ENCODE measurements at regions not wholly inside any gene's neighbourhood (a gene's known extent, or its start where the extent isn't known, plus 50 kb on each side); places are given as distances from the start of the nearest gene placed in this dataset.
"Not testable (repeated sequence)": the region's sequence is repeated elsewhere in the genome, so short reads cannot be mapped to it uniquely, and the experiment has no call there.

DNA sequence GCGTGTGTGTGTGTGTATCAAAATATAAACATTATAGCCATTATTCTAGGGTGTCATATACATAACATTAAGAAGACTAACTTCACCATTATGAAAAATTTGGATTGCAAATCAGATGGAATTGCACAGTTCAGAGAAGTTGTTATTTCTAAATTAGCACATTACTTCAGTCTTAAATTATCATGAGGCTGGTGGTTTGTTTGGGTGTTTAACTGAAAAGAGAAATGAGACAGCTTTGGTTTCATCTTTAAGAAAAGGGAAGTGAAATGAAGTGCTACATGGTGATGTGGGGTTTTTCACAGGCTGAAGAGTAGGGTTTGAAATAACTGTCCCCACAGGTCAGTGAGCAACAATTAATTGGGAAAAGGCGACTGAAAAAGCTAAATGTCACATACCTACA, 161.2 kb upstream of the XIRP2 start:
- DNase-seq: no peak

DNA sequence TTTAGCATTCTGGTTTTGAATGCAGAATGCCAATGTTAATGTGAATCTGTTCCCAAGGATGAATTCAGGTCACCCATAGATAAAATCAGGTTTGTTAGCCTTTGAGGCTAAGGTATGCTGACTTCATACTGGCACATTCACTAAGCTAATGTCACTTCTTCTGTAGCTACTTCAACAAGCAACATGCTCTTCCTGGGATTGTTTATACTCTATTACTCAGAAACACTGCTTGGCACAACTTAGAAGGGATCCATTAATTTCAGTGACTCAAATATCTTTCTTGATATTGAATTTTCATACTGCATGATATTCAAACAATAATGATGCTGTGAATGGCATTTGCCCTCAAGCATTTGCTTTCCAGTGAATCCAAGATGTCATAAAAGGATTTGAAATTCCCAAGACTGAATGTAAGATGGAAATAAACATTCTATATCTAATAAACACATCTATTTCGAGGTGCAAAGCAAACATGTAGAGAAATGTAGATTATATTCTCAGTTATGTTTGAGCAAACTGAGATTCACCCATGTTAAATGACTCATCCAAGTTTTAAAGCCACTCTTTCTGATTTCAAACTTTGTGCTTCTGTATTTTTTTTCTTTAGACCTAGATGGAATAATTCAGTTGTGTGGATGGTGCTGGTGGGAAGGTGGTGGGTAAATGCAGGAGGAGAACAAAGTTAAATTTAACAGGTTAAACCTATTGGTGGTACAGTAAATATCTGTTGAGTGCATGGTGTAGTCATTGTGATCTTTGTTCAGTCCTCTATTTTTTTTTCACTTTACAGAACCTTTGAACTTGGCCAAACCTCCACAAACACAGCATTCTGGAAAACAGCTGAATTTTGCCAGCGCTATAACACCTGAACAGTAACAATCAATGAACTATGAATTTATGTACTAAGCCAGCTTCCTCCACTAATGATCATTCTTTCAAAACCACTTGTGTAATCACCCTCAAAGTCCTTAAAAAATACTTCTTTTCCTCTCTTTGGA, 162.1 kb upstream of the XIRP2 start:
- no peak for DNase-seq

DNA sequence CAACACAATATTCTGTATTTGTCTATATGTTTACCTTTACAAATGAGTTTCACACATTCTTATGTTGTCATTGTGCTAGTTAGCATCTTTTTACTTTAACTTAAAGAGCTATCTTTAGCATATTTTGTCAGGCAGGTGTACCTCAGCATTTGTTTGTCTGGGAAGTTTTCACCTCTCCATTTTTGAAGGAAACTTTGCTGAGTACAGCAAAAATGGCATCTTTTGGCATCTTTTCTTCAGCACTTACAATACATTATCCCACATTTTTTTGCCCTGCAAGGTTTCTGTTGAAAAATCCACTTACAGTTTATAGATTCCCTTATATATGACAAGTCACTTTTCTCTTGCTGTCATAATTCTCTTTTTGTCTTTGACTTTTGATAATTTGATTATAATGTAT, 171.3 kb upstream of the XIRP2 start:
- DNase-seq: no peak

DNA sequence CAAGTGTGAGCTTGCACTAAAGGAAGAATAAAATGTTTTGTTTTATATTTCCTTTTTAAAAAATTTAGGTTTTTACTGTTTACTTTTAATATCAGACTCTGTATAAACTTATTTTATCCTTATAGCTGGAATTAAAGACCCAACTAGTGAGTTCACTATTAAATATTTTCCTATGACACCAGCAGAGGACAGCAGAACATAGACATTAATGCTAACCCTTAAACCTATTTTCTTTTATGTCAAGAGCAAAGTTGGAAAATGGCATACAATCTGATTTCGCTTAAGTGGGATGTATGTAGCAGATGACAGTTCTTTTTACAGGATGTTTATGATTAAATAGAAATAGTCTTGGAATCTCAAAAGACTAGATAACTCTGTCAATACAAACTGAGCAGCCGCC, 188.2 kb upstream of the XIRP2 start:
- DNase-seq: no peak

DNA sequence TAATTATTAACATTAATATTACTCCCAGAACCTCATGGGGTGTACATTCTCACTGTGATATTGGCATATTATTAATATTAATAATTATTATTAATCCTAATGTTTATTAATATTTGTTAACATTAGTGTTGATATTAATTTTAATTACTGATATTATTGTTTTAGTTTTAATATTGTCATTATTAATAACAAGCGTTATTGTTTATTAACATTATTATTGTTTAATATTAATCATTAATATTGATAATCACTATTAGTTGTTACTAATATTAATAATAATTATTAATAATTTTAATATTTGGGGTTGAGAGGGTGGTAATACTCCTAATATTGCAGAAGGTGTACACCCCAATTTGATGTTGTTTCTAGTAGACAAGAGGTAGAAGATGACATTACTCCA, 193.1 kb upstream of the XIRP2 start:
- DNase-seq: no peak

DNA sequence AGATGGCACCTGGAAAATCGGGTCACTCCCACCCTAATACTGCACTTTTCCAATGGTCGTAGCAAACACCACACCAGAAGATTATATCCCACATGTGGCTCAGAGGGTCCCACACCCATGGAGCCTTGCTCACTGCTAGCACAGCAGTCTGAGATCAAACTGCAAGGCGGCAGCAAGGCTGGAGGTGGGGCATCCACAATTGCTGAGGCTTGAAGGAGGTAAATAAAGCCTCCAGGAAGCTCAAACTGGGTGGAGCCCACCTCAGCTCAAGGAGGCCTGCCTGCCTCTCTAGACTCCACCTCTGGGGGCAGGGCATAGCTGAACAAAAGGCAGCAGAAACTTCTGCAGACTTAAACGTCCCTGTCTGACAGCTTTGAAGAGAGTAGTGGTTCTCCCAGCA, 192.0 kb upstream of the SCN7A start:
- not testable (repeated sequence) for DNase-seq

DNA sequence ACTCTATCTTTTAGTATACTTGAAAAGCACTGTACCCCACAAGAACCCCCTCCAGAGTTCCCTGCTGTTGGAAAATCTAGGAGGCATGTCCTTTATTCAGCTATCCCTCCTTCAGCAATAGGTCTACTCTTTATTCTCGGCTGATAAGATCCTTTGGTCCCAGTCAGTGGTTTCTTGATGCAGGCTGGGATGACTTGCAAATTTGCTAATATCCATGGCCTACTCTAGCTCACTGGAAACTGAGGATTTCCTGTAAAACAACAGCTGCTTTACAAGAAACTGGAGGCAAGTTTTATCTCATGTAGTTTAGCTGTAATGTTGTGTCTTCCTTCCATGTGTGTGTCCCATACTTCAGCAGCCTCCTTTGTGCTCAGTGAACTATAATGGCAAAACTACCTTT, 183.9 kb upstream of the SCN7A start:
- DNase-seq: no peak

DNA sequence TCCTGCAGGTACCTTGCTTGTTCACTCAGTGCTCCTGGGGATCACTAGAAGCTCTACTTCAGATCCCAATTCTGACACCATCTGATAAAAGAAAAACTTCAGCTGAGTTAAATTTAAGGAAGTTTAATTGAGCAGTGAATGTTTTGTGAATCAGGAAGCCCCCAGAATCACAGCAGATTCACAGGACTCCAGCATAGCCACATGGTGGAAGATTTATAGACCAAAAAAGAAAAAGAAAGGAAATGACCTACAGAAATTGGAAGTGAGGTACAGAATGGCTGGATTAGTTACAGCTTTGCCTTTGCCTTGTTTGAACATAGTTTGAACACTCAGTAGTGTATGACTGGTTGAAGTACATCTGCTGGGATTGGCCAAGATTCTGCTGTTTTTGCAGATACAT, 182.7 kb upstream of the SCN7A start:
- DNase-seq: no peak

DNA sequence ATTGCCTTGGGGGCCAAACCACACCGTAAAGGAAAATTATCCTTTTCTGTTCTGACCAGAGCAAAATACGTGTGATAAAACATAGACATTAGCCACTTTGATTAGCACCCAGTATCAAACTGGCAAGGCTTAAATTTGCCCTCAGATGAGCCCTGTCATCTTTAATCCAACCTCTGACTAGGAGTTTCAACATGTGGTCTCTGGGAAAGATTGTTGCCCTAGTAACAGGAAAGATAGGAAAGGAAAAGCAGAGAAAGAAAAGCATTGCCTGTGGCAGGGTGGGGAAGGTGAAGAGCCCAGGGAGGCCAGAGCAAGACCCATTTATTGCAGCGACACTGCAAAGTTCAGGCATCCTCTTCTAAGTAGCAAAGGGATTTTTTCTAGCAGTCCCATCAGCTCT, 181.5 kb upstream of the SCN7A start:
- no peak for DNase-seq

DNA sequence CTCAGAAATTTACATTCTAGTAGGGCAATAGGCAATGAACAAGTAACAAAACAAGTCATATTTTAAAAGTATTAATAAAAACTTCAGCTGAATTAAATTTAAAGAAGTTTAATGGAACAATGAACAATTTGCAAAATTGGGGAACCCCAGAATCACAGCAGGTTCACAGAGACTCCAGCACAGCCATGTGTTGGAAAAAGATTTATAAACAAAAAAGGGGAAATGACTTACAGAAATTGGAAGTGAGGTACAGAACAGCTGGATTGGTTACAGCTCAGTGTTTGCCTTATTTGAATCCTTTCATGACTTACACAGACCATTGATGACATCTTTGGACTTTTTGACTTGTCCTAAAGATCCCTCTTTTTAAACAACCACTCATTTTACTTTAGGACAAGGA, 179.9 kb upstream of the SCN7A start:
- no peak for DNase-seq

DNA sequence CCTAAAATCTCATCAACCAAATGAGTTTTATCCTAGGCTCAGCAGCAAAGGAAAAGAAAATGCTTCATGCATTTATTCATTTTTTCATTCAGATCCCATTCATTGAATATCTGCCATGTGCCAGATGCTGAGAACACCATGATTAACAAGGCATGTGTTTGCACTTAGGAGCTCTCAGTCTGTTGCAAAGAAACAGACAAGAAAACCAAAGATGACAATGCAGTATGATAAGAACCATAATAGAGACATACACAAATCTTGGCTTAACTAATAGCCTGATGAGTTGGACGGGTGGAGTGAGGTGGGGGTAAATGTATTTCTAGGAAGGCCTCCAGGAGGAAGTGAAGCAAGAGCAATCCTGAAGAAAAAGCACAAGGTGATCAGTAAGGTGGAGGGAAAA, 177.8 kb upstream of the SCN7A start:
- no peak for DNase-seq

DNA sequence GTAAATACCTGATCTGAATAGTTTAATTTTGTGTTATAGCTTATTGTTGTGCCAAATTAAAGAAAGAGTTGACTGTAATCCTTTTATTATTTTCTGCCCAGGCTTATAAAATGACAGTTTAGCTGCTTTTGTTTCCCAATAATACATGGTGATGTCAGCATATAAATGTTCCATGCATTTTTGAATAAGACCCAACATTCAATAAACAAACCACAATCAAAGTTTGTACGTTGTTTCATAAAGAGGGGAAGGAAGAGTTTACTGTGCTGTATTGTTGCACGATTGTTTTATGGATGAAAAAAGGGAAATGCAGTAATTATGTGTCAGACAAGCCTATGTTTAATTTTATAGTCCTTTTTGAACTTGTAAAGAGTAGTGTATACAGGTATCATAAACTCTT, 177.2 kb upstream of the SCN7A start:
- no peak for DNase-seq

DNA sequence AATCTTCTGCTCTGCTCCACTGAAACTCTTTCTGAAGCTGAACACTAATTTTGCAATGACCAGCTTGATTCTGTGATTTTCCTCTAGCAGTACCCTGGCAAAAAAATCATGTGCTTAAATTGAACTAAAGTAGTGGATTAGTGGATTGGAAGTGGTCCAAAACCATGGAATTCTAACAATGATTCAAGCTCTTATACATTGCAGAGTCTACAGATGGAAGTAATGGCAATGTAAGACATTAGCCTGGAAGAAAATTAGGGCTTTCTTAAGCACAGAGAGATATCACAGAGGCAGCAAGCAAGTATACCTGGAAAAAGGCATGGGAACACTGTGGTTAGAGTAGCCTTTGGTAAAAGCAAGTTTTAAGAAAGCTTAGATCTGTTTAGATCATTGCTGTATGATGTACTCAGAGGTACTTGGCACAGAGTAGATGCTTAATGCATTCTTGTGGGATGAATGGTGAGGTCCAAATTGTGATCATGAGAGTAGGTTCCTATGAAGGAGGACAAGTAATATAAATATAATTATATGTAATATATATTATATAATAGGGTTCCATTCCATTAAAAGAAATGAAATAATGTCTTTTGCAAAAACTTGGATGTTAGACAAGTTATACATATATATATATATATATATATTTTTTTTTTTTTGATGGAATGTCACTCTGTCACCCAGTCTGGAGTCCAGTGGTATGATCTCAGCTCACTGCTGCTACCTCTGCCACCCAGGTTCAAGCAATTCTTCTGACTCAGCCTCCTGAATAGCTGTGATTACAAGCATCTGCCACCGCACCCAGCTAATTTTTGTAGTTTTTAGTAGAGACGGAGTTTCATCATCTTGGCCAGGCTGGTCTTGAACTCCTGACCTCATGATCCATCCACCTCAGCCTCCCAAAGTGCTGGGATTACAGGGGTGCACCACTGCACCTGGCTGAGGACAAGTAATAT, 172.2 kb upstream of the SCN7A start:
- DNase-seq: no peak

DNA sequence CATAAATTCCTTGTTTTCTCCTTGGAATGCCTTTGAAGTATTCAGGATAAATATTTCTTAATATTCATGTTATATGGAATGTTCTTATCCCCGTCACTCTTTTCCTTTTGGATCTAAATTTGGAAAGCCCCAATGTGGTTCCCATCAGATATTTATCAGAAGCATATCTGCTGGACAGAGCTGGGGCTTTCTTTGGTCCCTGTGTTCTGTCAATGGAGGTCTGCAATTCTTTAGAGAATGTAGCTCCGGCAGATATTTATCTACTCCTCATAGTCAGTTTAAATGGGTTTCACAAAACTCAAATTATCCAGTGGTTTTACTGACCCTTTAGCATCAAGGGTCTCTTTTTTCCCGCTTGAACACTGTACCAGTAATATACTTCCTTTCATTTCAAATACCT, 167.8 kb upstream of the SCN7A start:
- no peak for DNase-seq

DNA sequence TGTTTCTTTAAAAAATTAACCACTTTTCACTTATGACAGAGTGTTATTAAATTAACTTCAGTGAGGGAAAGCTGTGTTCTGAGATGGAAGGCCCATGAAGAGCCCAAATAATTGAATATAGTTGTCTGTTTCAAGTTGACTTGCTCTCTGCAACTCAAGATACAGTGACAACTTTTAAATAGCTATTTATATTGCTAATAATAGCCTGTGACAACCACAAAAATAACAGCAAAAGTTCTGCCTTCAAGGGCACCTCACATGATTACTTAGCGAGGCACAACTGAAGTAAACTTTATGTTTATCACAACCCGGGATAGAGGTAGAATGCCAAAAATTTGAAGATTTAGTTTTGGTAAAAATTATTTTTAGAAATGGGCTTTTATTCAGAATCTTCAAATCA, 167.3 kb upstream of the SCN7A start:
- DNase-seq: no peak

DNA sequence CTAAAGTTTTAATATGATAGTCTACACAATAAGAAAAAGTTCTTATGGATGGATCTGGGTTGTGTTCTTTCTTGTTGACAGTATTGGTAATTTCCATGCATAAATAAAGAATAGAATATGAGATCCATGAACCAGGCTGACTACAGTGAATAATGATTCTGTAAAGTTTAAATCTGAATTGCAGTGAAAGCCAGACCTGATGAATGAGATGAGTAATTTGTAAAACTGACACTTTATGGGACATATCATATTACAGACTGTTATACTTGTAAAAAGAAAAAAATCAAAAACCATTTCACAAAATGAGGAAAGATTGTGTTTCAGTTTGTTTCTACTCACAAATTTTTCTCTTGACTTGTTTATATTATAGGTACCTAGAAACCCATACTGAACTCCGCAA, 164.9 kb upstream of the SCN7A start:
- no peak for DNase-seq

DNA sequence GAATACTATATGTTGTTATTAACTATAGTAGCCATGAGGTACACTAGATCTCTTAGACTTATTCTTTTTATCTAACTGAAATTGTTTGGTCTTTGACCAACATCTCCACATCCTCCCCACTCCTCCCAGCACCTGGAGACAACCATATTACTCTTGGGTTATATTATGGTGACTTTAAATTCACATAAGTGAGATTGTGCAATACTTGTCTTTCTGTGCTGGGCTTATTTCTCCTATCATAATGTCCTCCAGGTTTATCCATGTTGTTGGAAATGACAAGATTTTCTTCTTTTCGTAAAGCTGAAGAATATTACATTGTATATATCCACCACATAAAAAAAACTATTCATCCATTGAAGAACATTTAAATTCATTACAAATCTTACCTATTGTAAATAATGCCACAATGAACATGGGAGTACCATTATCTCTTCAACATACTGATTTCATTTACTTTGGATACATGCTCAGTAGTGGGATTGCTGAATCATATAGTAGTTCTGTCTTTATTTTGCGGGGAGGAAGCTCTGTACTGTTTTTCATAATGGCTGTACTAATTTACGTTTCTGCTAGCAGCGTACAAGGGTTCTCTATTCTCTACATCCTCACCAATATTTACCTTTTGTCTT, 159.2 kb upstream of the SCN7A start:
- no peak for DNase-seq

DNA sequence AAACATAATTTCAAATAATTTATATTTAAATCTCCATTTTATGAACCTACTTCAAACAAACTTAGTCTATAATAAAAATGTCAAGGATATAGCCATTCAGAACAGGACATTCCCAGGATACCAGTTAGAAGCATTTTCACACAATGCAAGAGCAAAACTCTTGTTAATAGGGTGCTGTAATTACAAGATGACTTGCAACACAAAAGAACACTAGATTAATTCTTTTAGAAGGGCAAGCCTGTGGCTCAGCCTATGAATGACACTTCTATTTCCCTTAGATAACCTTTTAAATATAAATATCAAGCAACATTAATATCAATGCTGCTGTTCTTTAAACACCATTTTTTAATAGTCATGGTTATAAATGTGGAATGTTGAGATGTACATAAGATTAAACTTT, 157.9 kb upstream of the SCN7A start:
- no peak for DNase-seq

DNA sequence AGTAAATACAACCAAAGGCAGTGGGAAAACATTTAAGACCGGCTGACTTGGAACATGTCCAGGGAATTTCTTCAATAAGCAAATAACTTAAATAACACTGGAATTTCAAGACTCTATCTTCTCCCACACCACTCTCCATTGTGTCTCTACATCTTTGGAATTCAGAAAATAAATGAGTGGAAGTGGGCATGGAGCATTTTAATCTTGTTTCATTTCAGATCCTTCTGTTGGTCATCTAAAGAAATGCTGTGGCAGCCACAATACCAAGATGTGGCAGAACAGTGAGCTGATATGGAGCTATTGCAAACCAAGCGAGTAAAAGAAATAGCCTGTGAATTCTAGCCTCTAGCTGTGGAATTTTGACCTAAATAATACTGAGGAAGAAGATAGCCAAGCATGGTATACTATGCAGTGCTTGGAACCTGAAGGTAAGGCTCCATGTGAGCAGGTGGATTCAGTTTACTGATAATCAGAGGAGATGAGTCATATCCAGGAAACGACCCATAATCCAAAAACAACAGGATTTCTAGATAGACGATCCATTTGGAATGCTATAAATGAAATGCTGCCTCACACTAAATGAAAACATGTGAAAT, 157.1 kb upstream of the SCN7A start:
- no peak for DNase-seq

DNA sequence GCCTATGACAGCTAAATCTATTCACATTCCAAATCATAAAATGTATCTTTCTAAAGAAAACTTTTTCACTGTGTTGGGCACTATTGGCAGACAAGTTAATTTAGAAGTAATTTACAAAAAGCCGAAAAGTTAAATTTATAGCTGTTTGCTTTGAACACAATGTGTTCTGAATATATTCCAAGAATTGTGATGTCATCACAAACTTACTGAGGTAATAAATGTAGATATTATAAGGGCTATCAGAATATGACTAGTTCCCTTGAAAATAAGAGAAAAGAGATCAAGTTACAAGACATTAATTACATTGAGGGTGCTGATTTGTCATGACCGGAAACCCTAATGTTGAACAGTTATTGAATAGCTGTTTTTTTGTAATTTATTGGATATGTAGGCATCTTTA, 153.9 kb upstream of the SCN7A start:
- no peak for DNase-seq

DNA sequence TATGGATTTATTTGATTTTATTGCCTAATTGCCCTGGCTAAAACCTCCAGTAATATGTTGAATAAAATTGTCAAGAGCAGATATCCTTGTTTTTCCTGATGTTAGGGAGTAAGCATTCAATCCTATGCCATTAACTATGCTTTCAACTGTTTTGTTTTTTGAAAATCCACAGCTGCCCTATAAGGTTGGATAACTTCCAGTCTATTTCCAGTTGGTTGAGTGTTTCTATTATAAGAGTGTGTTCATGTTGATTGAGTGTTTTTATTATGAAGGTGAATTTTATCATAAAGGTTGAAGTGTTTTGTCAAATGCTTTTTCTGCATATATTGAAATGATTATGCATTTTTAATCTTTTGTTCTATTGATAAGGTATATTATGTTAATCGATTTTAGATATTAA, 149.9 kb upstream of the SCN7A start:
- DNase-seq: no peak

DNA sequence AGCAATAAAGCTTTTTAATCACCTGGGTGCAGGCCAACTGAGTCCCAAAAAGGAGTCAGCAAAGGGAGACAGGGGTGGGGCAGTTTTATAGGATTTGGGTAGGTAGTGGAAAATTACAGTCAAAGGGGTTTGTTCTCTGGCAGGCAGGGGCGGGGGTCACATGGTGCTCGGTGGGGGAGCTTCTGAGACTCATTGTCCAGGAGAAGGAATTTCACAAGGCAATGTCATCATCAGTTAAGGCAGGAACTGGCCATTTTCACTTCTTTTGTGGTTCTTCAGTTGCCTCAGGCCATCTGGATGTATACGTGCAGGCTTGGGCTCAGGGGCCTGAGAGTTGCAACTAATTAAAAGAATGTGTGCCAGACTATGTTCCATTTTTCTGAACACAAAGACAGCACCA, 147.5 kb upstream of the SCN7A start:
- DNase-seq: not testable (repeated sequence)

DNA sequence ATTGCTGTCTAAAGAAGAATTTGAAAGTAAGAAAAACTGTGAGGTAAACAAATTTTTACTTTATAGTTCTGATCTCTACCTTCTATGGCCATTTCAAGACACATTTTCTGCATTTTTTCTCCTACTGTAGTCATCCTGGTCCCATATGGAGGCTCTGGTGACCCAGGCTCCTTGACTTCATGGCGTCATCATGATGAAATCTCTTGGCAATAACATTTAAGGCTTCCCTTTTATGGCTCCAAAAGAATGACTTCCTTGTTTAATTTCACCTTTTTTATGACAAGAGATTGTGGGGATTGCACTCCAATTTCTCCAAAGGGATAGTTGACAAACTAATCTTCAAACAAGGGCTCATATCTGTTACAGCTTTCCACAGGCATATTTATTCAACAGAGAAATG, 143.0 kb upstream of the SCN7A start:
- DNase-seq: no peak

Measured in activated CD4-positive, alpha-beta T cell treated with anti-CD3 and anti-CD28 coated beads, Interleukin-2, amount 50 U/mL, for 48 hours (primary cell).